HG03457 (cell line): ENCODE measurements at regions not wholly inside any gene's neighbourhood (a gene's known extent, or its start where the extent isn't known, plus 50 kb on each side); places are given as distances from the start of the nearest gene placed in this dataset.

Experiments used
- ATAC-seq: cut with Tn5 transposase; IDR thresholded peaks from one replicate; pipeline ENCODE4 v1.9.1; 2021; ENCODE audit warnings: moderate number of reproducible peaks; ENCODE audit not compliant: unreplicated experiment

- no peak for ATAC-seq
Measured at GRCh38 chr6:91130126-91130525, 543.3 kb upstream of the MAP3K7 start.

- ATAC-seq: no peak
Measured at GRCh38 chr6:91127752-91128151, 540.9 kb upstream of the MAP3K7 start.

- no peak for ATAC-seq
Measured at GRCh38 chr6:91126876-91127275, 540.0 kb upstream of the MAP3K7 start.

- no peak for ATAC-seq
Measured at GRCh38 chr6:91117550-91117949, 530.7 kb upstream of the MAP3K7 start.

DNA sequence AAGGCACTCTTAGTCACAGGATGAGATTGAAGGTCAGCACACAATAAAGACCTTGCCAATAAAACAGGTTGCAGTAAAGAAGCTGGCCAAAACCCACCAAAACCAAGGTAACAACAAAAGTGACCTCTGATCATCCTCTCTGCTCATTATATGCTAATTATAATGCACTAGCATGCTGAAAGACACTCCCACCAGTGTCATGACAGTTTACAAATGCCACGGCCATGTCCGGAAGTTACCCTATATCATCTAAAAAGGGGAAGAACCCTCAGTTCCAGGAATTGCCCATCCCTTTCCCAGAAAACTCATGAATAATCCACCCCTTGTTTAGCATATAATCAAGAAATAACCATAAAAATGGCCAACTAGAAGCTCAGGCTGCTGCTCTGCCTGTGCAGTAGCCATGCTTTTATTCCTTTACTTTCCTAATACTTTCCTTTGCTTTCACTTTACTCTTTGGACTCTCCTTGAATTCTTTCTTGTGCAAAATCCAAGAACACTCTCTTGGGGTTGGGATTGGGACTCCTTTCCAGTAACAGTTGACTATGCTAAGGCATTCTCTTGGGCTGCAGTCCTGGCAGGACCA lies 527.3 kb upstream of the MAP3K7 start:
- ATAC-seq: no peak

DNA sequence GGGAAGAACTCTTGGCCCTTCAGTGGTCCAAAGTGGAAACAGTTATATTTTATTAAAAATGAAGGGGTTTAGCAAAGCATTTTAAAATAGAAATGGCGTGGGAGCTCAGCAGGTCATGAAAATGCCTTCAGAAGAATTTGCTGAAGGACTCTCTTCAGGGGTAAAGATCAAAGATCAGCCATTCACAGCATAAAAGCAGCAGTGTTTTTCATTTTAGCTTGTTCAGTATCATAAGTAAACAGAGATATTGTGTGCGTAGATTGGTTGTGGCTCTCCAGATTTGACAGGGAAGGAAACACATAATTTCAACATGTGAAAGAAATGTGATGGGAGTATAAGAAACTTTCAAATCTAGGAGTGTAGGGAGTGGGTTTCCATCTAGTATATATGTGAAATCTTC lies 519.2 kb upstream of the MAP3K7 start:
- ATAC-seq: no peak

- ATAC-seq: no peak
Measured at GRCh38 chr6:91105532-91105931, 518.7 kb upstream of the MAP3K7 start.

- ATAC-seq: no peak
Measured at GRCh38 chr6:91099479-91099878, 512.6 kb upstream of the MAP3K7 start.

GRCh38 chr6:91098006-91098405 lies 511.1 kb upstream of the MAP3K7 start:
- no peak for ATAC-seq

DNA sequence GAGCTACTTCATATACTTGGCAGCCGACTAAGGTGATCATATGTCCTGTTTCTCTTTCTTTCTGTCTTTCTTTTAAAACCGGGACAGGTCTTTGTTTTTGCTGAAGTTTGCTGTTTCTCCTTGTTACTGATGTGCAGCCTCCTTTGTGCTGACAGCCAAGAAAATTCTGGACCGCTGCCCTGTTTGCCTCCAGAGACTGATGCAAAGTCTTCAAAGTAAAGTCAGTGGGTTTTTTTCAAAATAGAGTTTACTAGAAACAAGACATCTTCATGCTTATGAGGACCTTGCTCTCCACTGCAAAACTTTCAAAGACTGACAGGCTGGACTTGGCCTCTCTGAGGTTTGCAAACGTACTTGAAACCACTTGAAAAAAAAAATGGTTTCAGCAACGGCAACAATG lies 510.5 kb upstream of the MAP3K7 start:
- ATAC-seq: no peak

GRCh38 chr6:91094806-91095475 lies 508.1 kb upstream of the MAP3K7 start:
- no peak for ATAC-seq

DNA sequence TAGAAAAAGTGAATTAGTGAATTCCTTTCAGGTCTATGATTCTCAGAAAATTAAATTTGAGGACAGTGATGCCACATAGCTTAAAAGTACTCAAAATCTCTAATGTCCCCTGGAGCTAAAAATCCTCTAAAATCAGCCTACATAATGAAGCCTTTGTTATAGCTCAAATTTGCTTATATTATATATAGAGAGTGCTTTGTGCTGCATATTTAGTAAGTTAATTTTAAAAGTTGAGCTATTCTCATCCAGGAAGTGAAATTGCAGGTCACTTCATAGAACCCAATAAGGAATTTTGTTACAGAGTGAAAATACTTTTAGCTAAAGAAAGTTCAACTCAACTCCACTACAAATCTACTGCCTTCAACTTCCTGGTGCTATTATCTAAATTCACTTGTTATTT lies 507.5 kb upstream of the MAP3K7 start:
- no peak for ATAC-seq

DNA sequence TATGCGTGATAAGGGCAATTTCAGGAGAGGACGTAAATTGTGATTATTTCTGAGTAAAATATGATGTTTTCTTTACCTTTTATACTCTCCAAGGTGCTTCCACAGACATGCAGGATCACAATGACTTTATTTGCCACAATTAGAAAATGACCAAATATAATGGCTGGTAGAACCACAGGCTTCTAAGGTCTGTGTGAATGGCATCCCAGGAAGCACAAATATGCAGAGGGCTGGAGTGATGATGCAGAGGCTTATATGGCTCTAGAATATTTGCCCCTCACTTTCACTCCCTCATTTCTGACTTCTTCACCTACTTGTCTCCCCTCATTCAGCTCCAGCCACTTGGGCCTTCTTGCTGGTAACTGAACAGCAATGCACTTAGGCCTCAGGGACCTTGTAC lies 502.1 kb upstream of the MAP3K7 start:
- ATAC-seq: no peak

DNA sequence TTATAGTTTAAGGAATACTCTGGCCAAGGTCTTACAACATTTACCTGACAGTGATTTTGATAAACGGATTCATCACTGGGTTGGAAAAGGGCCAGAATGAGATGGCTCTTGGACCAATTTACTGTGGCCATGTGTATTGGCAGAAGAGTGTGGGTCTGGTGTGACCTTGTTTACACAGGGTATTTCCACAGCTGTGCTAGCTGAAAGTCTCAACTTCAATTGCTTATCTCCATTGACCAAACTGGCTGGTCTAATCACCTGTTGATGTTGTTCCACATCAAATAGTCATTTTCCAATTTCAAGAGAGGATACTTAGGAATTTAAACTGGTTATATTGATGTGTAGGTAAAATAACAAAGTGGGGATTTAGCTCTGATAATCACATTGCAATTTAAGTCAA lies 501.6 kb upstream of the MAP3K7 start:
- no peak for ATAC-seq

GRCh38 chr6:91087908-91088307 lies 501.0 kb upstream of the MAP3K7 start:
- no peak for ATAC-seq

GRCh38 chr6:91083211-91083610 lies 496.3 kb upstream of the MAP3K7 start:
- no peak for ATAC-seq

GRCh38 chr6:91082311-91082832 lies 495.5 kb upstream of the MAP3K7 start:
- ATAC-seq: no peak

DNA sequence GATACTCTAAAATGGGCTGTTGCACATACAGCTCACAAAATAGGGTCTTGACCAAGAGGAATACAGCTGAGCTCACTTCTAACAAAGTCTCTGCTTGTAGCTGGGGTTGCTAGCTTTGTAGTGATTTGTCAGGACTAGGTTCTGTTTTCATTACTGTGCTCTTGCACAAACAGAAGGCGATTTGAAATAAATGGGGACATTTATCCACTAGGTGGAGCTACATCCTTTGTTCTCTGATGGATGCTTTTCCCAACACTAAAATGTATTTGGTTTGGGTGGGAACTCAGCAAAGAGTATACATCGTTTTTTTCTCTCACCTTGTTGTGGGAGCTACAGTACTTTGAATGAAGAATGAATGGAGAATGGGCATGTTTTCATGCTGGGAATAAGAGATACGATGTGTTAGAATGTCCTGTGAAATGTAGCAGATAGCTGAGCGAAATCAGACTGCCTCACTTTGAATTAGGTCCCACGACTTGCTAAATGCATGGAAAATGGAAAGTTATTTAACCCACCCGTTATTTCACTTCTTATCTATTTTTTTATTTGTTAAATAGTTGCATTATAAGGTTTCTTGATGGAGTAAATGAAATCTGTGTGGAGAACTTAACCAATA lies 494.7 kb upstream of the MAP3K7 start:
- ATAC-seq: no peak

- no peak for ATAC-seq
Measured at GRCh38 chr6:91080871-91081270, 494.0 kb upstream of the MAP3K7 start.

- ATAC-seq: no peak
Measured at GRCh38 chr6:91079969-91080368, 493.1 kb upstream of the MAP3K7 start.

GRCh38 chr6:91075244-91075976 lies 488.5 kb upstream of the MAP3K7 start:
- no peak for ATAC-seq

DNA sequence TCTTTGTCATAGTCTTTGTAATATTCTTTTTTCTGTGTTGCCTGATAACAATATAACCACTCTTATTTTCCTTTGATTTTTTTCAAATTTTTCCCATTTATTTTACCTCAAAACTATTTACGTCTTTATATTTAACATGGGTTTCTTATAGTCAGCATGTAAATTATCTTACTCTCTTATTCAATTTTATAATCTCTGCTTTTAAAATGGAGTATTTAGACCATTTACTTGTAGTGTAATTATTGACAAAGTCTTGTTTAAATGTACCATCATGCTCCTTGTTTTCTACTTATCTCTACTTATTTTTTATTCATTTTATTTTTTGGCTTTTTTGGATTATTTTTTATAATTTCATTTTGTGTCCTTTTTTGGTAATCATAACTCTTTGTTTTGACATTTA lies 476.5 kb upstream of the MAP3K7 start:
- ATAC-seq: no peak
